ENCODE measurements at regions not wholly inside any gene's neighbourhood (a gene's known extent, or its start where the extent isn't known, plus 50 kb on each side); places are given as distances from the start of the nearest gene placed in this dataset.

- no peak for DNase-seq (ENCODE audit: low read depth, low spot score)
These were observed 1103.1 kb downstream of the ROBO2 start for GRCh38 chr3:78143000-78143399.

GRCh38 chr3:78148986-78149717 is 1109.3 kb downstream of the ROBO2 start:
- DNase-seq (ENCODE audit: low read depth, low spot score): no peak

- DNase-seq (ENCODE audit: low read depth, low spot score): no peak
These were observed 1114.1 kb downstream of the ROBO2 start for GRCh38 chr3:78153973-78154372.

- no peak for DNase-seq (ENCODE audit: low read depth, low spot score)
These were observed 1114.8 kb downstream of the ROBO2 start for GRCh38 chr3:78154521-78155186.

- no peak for DNase-seq (ENCODE audit: low read depth, low spot score)
These were observed 1121.8 kb downstream of the ROBO2 start for GRCh38 chr3:78161736-78162135.

GRCh38 chr3:78163379-78163778 is 1123.5 kb downstream of the ROBO2 start:
- DNase-seq (ENCODE audit: low read depth, low spot score): peak; percentile 31

- no peak for DNase-seq (ENCODE audit: low read depth, low spot score)
These were observed 1126.0 kb downstream of the ROBO2 start for GRCh38 chr3:78165876-78166275.

GRCh38 chr3:78174821-78175220 is 1134.9 kb downstream of the ROBO2 start:
- DNase-seq (ENCODE audit: low read depth, low spot score): no peak

- no peak for DNase-seq (ENCODE audit: low read depth, low spot score)
These were observed 1137.0 kb downstream of the ROBO2 start for GRCh38 chr3:78176869-78177268.

GRCh38 chr3:78177780-78178179 is 1137.9 kb downstream of the ROBO2 start:
- DNase-seq (ENCODE audit: low read depth, low spot score): no peak

- DNase-seq (ENCODE audit: low read depth, low spot score): no peak
These were observed 1138.3 kb downstream of the ROBO2 start for GRCh38 chr3:78178209-78178608.

- DNase-seq (ENCODE audit: low read depth, low spot score): no peak
These were observed 1139.0 kb downstream of the ROBO2 start for GRCh38 chr3:78178740-78179363.

- no peak for DNase-seq (ENCODE audit: low read depth, low spot score)
These were observed 1144.2 kb downstream of the ROBO2 start for GRCh38 chr3:78183906-78184599.

GRCh38 chr3:78186404-78186803 is 1146.5 kb downstream of the ROBO2 start:
- no peak for DNase-seq (ENCODE audit: low read depth, low spot score)

GRCh38 chr3:78201091-78201490 is 1161.2 kb downstream of the ROBO2 start:
- no peak for DNase-seq (ENCODE audit: low read depth, low spot score)

- peak; percentile 56 for DNase-seq (ENCODE audit: low read depth, low spot score)
These were observed 1165.1 kb downstream of the ROBO2 start for GRCh38 chr3:78204977-78205376.

- no peak for DNase-seq (ENCODE audit: low read depth, low spot score)
These were observed 1181.4 kb downstream of the ROBO2 start for GRCh38 chr3:78221300-78221699.

GRCh38 chr3:78221796-78222195 is 1181.9 kb downstream of the ROBO2 start:
- no peak for DNase-seq (ENCODE audit: low read depth, low spot score)

- no peak for DNase-seq (ENCODE audit: low read depth, low spot score)
These were observed 1195.9 kb downstream of the ROBO2 start for GRCh38 chr3:78235841-78236240.

- DNase-seq (ENCODE audit: low read depth, low spot score): no peak
These were observed 1198.9 kb downstream of the ROBO2 start for GRCh38 chr3:78238811-78239210.

- DNase-seq (ENCODE audit: low read depth, low spot score): no peak
These were observed 1202.8 kb downstream of the ROBO2 start for GRCh38 chr3:78242724-78243123.

GRCh38 chr3:78244136-78244535 is 1204.2 kb downstream of the ROBO2 start:
- no peak for DNase-seq (ENCODE audit: low read depth, low spot score)
